H9 (cell line): ENCODE measurements at regions not wholly inside any gene's neighbourhood (a gene's known extent, or its start where the extent isn't known, plus 50 kb on each side); places are given as distances from the start of the nearest gene placed in this dataset.

Source experiments
- DNase-seq: peaks from one replicate; pipeline ENCODE4 v3.0.0-alpha.2; 2017
- H2AFZ ChIP-seq: one replicate; pipeline ENCODE4 v1.6.1; 2013; ENCODE audit warnings: mild to moderate bottlenecking, low read length, control low read depth, moderate library complexity
- H2AK5ac ChIP-seq: 2 replicates; pipeline ENCODE4 v1.6.1; 2013; ENCODE audit warnings: low read length, control low read depth, mixed read lengths; ENCODE audit not compliant: insufficient read length
- H2BK120ac ChIP-seq: one replicate; pipeline ENCODE4 v1.6.1; 2013; ENCODE audit warnings: low read depth, mild to moderate bottlenecking, low read length, control low read depth, inconsistent platforms; ENCODE audit not compliant: poor library complexity, severe bottlenecking
- H2BK12ac ChIP-seq: 2 replicates; pipeline ENCODE4 v1.6.1; 2013; ENCODE audit warnings: low read length, control low read depth, mixed read lengths, low read depth; ENCODE audit not compliant: insufficient read length
- H2BK15ac ChIP-seq: 2 replicates; pipeline ENCODE4 v1.6.1; 2013; ENCODE audit warnings: low read depth, low read length, control low read depth
- H2BK20ac ChIP-seq: one replicate; pipeline ENCODE4 v1.6.1; 2013; ENCODE audit warnings: low read depth, mild to moderate bottlenecking, low read length, control low read depth, inconsistent platforms; ENCODE audit not compliant: poor library complexity, severe bottlenecking
- H2BK5ac ChIP-seq: 2 replicates; pipeline ENCODE4 v1.6.1; 2013; ENCODE audit warnings: low read length, control low read depth, mixed read lengths; ENCODE audit not compliant: insufficient read length
- H3K14ac ChIP-seq: 2 replicates; pipeline ENCODE4 v1.6.1; 2013; ENCODE audit warnings: low read length, control low read depth; ENCODE audit not compliant: insufficient read depth
- H3K18ac ChIP-seq: 2 replicates; pipeline ENCODE4 v1.6.1; 2013; ENCODE audit warnings: low read depth, mild to moderate bottlenecking, mixed read lengths, low read length, control low read depth; ENCODE audit not compliant: insufficient read length
- H3K23ac ChIP-seq: 2 replicates; pipeline ENCODE4 v1.6.1; 2013; ENCODE audit warnings: low read length, control low read depth, mixed read lengths, low read depth; ENCODE audit not compliant: insufficient read length
- H3K23me2 ChIP-seq: 2 replicates; pipeline ENCODE4 v1.6.1; 2013; ENCODE audit warnings: low read depth, mild to moderate bottlenecking, mixed read lengths, low read length, control low read depth; ENCODE audit not compliant: insufficient read length, poor library complexity, severe bottlenecking
- H3K27ac ChIP-seq: 2 replicates; pipeline ENCODE4 v1.5.1; 2013; ENCODE audit warnings: low read length, control low read depth, mixed read lengths, low read depth; ENCODE audit not compliant: insufficient read length
- H3K27me3 ChIP-seq: 2 replicates; pipeline ENCODE4 v1.6.1; 2013; ENCODE audit warnings: low read length, control low read depth, inconsistent platforms; ENCODE audit not compliant: insufficient read depth
- H3K4ac ChIP-seq: 2 replicates; pipeline ENCODE4 v1.6.1; 2013; ENCODE audit warnings: low read depth, mild to moderate bottlenecking, control low read depth, inconsistent platforms, low read length, moderate library complexity
- H3K4me1 ChIP-seq: 2 replicates; pipeline ENCODE4 v1.6.1; 2013; ENCODE audit warnings: low read length, control low read depth, inconsistent platforms; ENCODE audit not compliant: insufficient read depth
- H3K4me2 ChIP-seq: 2 replicates; pipeline ENCODE4 v1.6.1; 2013; ENCODE audit warnings: low read length, control low read depth, mixed read lengths; ENCODE audit not compliant: insufficient read length, insufficient read depth
- H3K56ac ChIP-seq: 2 replicates; pipeline ENCODE4 v1.6.1; 2013; ENCODE audit warnings: low read depth, mild to moderate bottlenecking, mixed read lengths, low read length, control low read depth; ENCODE audit not compliant: insufficient read length
- H3K79me1 ChIP-seq: 2 replicates; pipeline ENCODE4 v1.6.1; 2013; ENCODE audit warnings: low read depth, mild to moderate bottlenecking, moderate library complexity, low read length, control low read depth, inconsistent platforms; ENCODE audit not compliant: insufficient read depth, poor library complexity, severe bottlenecking
- H3K79me2 ChIP-seq: 2 replicates; pipeline ENCODE4 v1.6.1; 2013; ENCODE audit warnings: low read length, control low read depth, inconsistent platforms; ENCODE audit not compliant: insufficient read depth
- H3K9ac ChIP-seq: 2 replicates; pipeline ENCODE4 v1.6.1; 2013; ENCODE audit warnings: low read length, control low read depth, mixed read lengths; ENCODE audit not compliant: insufficient read length; ENCODE audit errors: extremely low read depth
- H3K9me3 ChIP-seq: one replicate; pipeline ENCODE4 v1.6.1; 2013; ENCODE audit warnings: low read depth, low read length, inconsistent platforms; ENCODE audit not compliant: control insufficient read depth
- H3T11ph ChIP-seq: one replicate; pipeline ENCODE4 v1.6.1; 2013; ENCODE audit warnings: mild to moderate bottlenecking, low read length, control low read depth, inconsistent platforms
- H4K20me1 ChIP-seq: one replicate; pipeline ENCODE4 v1.6.1; 2013; ENCODE audit not compliant: control insufficient read depth, insufficient read length, insufficient read depth
- H4K5ac ChIP-seq: 2 replicates; pipeline ENCODE4 v1.6.1; 2013; ENCODE audit warnings: low read depth, mild to moderate bottlenecking, mixed read lengths, low read length, control low read depth; ENCODE audit not compliant: insufficient read length
- H4K8ac ChIP-seq: replicated peaks from 2 replicates; pipeline ENCODE4 v1.6.1; 2013; ENCODE audit warnings: low read length, control low read depth, mixed read lengths, low read depth; ENCODE audit not compliant: insufficient read length
- H4K91ac ChIP-seq: 2 replicates; pipeline ENCODE4 v1.6.1; 2013; ENCODE audit warnings: low read depth, mild to moderate bottlenecking, moderate library complexity, mixed read lengths, low read length, control low read depth; ENCODE audit not compliant: insufficient read length
- H3K27ac Mint-ChIP-seq, 3 experiments: 2 replicates in 2 of 3; 3 replicates in 1 of 3; pipeline ENCODE4 v1.8.0; 2020 to 2021; ENCODE audit warnings: mixed read lengths in 3 of 3, mild to moderate bottlenecking in 1 of 3, moderate library complexity in 1 of 3
- H3K27me3 Mint-ChIP-seq: 2 replicates; pipeline ENCODE4 v1.8.0; 2021; ENCODE audit warnings: low read depth, mild to moderate bottlenecking, moderate library complexity, mixed read lengths
- H3K36me3 Mint-ChIP-seq, 3 experiments: 2 replicates in 2 of 3; 3 replicates in 1 of 3; pipeline ENCODE4 v1.8.0; 2020 to 2021; ENCODE audit warnings: low read depth in 3 of 3, mixed read lengths in 3 of 3; ENCODE audit not compliant: insufficient read depth in 1 of 3
- H3K4me1 Mint-ChIP-seq, 2 experiments: 2 replicates each; pipeline ENCODE4 v1.8.0; 2020; ENCODE audit warnings: mixed read lengths in 2 of 2
- H3K4me3 Mint-ChIP-seq, 2 experiments: 2 replicates in 1 of 2; 3 replicates in 1 of 2; pipeline ENCODE4 v1.8.0; 2020 to 2021; ENCODE audit warnings: mild to moderate bottlenecking in 2 of 2, mixed read lengths in 2 of 2, moderate library complexity in 1 of 2
- H3K9me3 Mint-ChIP-seq, 2 experiments: 2 replicates in 1 of 2; 3 replicates in 1 of 2; pipeline ENCODE4 v1.8.0; 2020; ENCODE audit warnings: mild to moderate bottlenecking in 2 of 2, mixed read lengths in 2 of 2, moderate library complexity in 1 of 2
- CTCF ChIP-seq: fragments of 200-600 bp; sonication (generic); conservative IDR thresholded peaks from 3 replicates; pipeline ENCODE4 v1.8.0; 2021; ENCODE audit warnings: antibody characterized with exemption, mild to moderate bottlenecking
- WGBS: extraction: QIAGEN DNeasy Blood & Tissue Kit; methylation state at CpG from one replicate; pipeline ENCODE4 v1.1.7; 2013; ENCODE audit warnings: missing lambda C conversion rate, low lambda C conversion rate, mixed read lengths; ENCODE audit not compliant: insufficient read length; ENCODE audit errors: extremely low coverage; 5-methylcytosine and 5-hydroxymethylcytosine counted together

GRCh38 chr2:239590995-239591915, 190.4 kb upstream of the HDAC4 start:
- H2BK5ac ChIP-seq: no peak overlapping the region
- Mint-ChIP-seq H3K27ac (no peak overlapping the region), H3K36me3 (peaks cover 0 to 7% (median 4%) of the 10 kb centered on the region in 3 experiments; a peak in 5 of 7 replicates), H3K4me1 (0 out of 4 replicates have a peak, but pooled peaks cover 0 to 2% of the 10 kb centered on the region in 2 experiments), H3K27me3 (peaks cover 6% of the 10 kb centered on the region), H3K4me3 (no peak overlapping the region), H3K9me3 (peaks cover 12 to 20% of the 10 kb centered on the region in 2 experiments)
- no peak overlapping the region for H4K91ac ChIP-seq
- no peaks in the 10 kb centered on the region for H4K20me1 ChIP-seq
- H4K8ac ChIP-seq: no peak overlapping the region
- no peak overlapping the region for H3K56ac ChIP-seq
- WGBS: no CpG with 5 or more reads among the region's 21 CpGs
- no peak overlapping the region for H2BK120ac ChIP-seq
- no peak overlapping the region for H4K5ac ChIP-seq
- TF ChIP-seq CTCF: no peak
- H3K18ac ChIP-seq: no peak overlapping the region
- no peaks in the 10 kb centered on the region for H3K27me3 ChIP-seq
- H2BK20ac ChIP-seq: no peak overlapping the region
- no peak overlapping the region for H3K23ac ChIP-seq
- no peak overlapping the region for H2BK15ac ChIP-seq
- no peaks in the 10 kb centered on the region for H3K23me2 ChIP-seq
- no peak overlapping the region for H2BK12ac ChIP-seq
- H3K9me3 ChIP-seq: no peaks in the 10 kb centered on the region
- no peak overlapping the region for H3T11ph ChIP-seq
- no peak overlapping the region for H3K9ac ChIP-seq
- H3K4me1 ChIP-seq: no peaks in the 10 kb centered on the region
- H3K27ac ChIP-seq: no peak overlapping the region
- H3K14ac ChIP-seq: no peak overlapping the region
- H3K79me2 ChIP-seq: no peaks in the 10 kb centered on the region
- no peak overlapping the region for H2AFZ ChIP-seq
- H3K79me1 ChIP-seq: no peaks in the 10 kb centered on the region
- H3K4ac ChIP-seq: no peak overlapping the region
- no peak overlapping the region for H2AK5ac ChIP-seq
- H3K4me2 ChIP-seq: no peak overlapping the region
- no peak for DNase-seq
